ENCODE measurements at regions not wholly inside any gene's neighbourhood (a gene's known extent, or its start where the extent isn't known, plus 50 kb on each side); places are given as distances from the start of the nearest gene placed in this dataset.

DNA sequence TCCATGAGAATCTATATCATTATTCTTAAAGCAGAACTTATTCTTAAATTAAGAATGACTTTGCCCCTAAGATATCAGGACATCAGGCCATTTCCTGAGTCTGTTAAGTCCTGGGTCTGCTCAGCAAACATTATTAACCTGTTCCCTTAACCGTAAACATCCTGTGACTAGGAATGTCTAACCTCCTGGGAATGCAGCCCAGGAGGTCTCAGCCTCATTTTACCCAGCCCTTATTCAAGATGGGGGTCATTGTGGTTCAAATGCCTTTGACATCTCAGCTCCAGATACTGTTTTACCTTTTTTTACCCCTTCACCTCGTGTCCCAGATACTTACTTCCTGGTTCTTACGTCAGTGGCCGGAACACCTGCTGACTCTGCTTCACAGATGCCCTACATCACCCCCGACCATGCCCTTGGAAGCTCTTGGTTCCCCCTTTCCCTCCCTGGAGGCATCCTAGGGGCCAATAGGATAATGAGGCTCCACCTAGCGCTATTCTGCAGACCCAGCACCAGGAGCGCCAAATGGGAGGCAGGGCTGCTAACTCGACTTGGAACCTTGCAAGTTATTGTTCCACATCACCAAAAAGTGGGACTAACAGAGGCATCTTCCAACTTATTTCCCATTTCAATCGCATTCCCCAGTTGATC lies 182.5 kb downstream of the MED10 start:
- no peak for DNase-seq (ENCODE audit: low spot score)
- in situ Hi-C loops (cut with MboI; ENCODE audit: low sequenced_read_pairs, unreplicated experiment) = no loop called here
- TF ChIP-seq, protein P1, sequence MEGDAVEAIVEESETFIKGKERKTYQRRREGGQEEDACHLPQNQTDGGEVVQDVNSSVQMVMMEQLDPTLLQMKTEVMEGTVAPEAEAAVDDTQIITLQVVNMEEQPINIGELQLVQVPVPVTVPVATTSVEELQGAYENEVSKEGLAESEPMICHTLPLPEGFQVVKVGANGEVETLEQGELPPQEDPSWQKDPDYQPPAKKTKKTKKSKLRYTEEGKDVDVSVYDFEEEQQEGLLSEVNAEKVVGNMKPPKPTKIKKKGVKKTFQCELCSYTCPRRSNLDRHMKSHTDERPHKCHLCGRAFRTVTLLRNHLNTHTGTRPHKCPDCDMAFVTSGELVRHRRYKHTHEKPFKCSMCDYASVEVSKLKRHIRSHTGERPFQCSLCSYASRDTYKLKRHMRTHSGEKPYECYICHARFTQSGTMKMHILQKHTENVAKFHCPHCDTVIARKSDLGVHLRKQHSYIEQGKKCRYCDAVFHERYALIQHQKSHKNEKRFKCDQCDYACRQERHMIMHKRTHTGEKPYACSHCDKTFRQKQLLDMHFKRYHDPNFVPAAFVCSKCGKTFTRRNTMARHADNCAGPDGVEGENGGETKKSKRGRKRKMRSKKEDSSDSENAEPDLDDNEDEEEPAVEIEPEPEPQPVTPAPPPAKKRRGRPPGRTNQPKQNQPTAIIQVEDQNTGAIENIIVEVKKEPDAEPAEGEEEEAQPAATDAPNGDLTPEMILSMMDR (IDR thresholded peaks at IDR 0.05; ENCODE audit: borderline replicate concordance, control extremely low read depth, extremely low read depth, insufficient read depth, missing control alignments) = no peak

DNA sequence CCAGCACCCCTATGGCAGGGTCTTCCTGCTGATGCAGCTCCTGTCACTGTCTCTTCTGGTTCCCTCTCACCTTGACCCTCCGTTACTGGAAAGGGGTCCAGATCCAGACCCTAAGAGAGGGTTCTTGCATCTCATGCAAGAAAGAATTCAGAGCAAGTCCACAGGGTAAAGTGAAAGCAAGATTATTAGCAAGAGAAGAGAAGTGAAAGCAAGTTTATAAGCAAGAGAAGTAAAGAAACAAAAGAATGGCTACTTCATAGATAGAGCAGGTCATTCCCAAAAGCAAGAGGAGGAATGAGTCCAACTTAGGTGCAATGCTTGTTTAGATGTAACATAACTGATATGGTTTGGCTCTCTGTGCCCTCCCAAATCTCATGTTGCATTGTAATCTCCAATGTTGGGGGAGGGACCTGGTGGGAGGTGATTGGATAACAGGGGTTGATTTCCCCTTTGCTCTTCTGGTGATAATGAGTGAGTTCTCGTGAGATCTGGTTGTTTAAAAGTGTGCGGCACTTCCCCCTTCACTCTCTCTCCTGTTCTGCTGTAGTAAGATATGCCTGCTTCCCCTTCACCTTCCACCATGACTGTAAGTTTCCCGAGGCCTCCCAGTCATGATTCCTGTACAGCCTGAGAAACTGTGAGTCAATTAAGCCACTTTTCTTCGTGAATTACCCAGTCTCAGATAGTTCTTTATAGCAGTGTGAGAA lies 183.3 kb downstream of the MED10 start:
- in situ Hi-C loops (cut with MboI; ENCODE audit: low sequenced_read_pairs, unreplicated experiment) = no loop called here
- DNase-seq (ENCODE audit: low spot score) = no peak

DNA sequence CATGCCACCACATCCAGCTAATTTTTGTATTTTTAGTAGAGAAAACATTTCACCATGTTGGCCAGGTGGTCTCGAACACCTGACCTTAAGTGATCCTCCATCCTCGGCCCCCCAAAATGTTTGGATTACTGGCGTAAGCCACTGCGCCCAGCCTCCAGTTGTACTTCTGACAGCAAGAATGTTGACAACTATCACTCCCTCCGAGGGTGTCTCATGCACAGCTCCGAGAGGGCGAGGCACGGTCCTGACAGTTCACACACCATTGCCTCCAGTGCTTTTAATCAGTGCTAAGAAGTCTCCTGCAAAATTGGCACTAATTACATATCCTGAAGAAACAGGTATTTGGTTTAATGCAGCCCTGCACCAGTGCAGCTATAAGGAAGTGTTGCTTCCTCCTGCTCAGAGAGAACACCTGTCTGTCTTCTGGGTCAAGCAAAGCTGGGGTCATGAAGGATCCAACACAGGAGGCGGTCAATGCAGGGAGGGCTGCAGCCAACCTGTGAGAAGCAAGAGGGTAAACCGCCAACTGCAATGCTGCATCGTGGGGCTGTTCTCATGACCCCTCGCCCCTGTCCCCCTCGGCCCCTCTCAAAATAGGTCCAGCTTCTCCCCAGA lies 184.0 kb downstream of the MED10 start:
- TF ChIP-seq, protein P1 (IDR thresholded peaks at IDR 0.05; ENCODE audit: borderline replicate concordance, control extremely low read depth, extremely low read depth, insufficient read depth, missing control alignments) = no peak
- in situ Hi-C loops (cut with MboI; ENCODE audit: low sequenced_read_pairs, unreplicated experiment) = no loop called here
- no peak for DNase-seq (ENCODE audit: low spot score)

More for the DNA sequence above, 183.3 kb downstream of the MED10 start:
- TF ChIP-seq, protein P1 (IDR thresholded peaks at IDR 0.05; ENCODE audit: borderline replicate concordance, control extremely low read depth, extremely low read depth, insufficient read depth, missing control alignments) = no peak

DNA sequence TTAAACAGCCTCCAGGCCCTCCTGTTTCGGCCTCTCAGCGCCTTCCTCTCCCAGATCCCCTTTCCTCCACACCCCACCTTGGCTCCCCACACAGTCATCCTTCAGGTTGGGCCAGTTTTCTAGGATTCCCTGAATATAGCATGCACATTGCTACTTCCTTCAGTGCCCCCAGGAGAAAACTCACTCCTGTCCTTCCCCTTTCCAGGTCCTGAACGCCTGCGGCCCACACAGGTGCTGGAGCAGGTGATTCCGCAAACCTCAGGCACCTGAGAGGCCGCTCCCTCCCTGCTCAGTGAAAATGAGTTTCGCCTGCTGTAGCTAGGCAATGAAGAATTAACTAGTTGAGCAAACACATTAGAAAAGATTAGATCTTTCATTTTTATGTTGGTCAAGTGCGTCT lies 185.0 kb downstream of the MED10 start:
- no peak for DNase-seq (ENCODE audit: low spot score)
- in situ Hi-C loops (cut with MboI; ENCODE audit: low sequenced_read_pairs, unreplicated experiment) = no loop called here
- TF ChIP-seq, protein P1 (IDR thresholded peaks at IDR 0.05; ENCODE audit: borderline replicate concordance, control extremely low read depth, extremely low read depth, insufficient read depth, missing control alignments) = no peak

DNA sequence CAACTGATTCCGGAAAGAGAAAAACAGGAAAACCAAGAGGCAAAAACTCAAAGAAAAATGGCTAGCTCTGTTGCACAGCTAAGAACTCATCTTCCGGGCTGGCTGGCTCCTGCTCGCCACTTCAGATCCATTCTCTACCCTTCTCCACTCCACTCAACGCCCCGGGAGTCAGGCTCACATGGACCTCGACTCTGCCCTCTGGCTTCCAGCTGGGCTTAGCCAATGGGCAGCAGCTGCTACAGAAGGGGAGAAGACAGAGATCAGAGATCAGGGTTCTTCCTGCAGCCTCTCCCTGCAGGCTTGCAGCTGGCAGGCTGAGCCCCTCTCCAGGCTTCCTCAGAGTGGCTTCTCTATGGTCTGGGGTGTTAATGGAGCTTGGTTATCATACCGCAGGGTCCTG lies 187.5 kb downstream of the MED10 start:
- TF ChIP-seq, protein P1 (IDR thresholded peaks at IDR 0.05; ENCODE audit: borderline replicate concordance, control extremely low read depth, extremely low read depth, insufficient read depth, missing control alignments) = no peak
- in situ Hi-C loops (cut with MboI; ENCODE audit: low sequenced_read_pairs, unreplicated experiment) = no loop called here
- no peak for DNase-seq (ENCODE audit: low spot score)

DNA sequence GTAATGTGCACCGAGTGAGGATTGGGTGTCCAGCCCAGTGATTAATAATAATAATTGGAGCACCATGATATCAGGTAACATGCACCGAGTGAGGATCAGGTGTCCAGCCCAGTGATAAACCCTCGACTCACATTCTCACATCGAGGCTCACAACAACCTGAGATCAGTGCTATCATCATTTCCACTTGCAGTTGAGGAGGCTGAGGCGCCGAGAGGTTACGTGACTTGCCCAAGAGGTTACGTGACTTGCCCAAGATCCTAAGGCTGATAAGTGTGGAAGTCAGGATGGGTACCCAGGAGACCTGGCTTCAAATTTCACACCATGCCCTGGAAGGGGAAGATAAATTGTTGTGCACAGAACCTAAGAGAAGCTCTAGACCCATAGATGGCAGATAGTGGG lies 189.4 kb downstream of the MED10 start:
- TF ChIP-seq, protein P1 (IDR thresholded peaks at IDR 0.05; ENCODE audit: borderline replicate concordance, control extremely low read depth, extremely low read depth, insufficient read depth, missing control alignments) = no peak
- no peak for DNase-seq (ENCODE audit: low spot score)
- in situ Hi-C loops (cut with MboI; ENCODE audit: low sequenced_read_pairs, unreplicated experiment) = no loop called here

Data from GM13976 (cell line).